Ovary (tissue), 7 donors: ENCODE measurements at regions not wholly inside any gene's neighbourhood (a gene's known extent, or its start where the extent isn't known, plus 50 kb on each side); places are given as distances from the start of the nearest gene placed in this dataset.

Experiments used
- DNase-seq, 5 donors: peaks; one replicate each; pipeline ENCODE4 v3.0.0-alpha.2; 2019 to 2020
- H3K27ac ChIP-seq, 2 donors: fragments of 200-600 bp; one replicate each; pipeline versions ENCODE4 v1.5.1 to v1.8.0; 2019 to 2022
- H3K27me3 ChIP-seq: fragments of 200-600 bp; one replicate; pipeline ENCODE4 v1.8.0; 2022
- H3K36me3 ChIP-seq: fragments of 200-600 bp; sonication (generic); one replicate; pipeline ENCODE4 v1.5.1; 2019
- H3K4me1 ChIP-seq: one replicate; pipeline ENCODE4 v1.8.1; 2013; ENCODE audit warnings: mild to moderate bottlenecking, moderate library complexity; ENCODE audit not compliant: insufficient read depth
- H3K4me3 ChIP-seq: fragments of 200-600 bp; sonication (generic); one replicate; pipeline ENCODE4 v1.5.1; 2017
- H3K9me3 ChIP-seq, 2 donors: fragments of 200-600 bp in 1 of 2; sonication (generic) in 1 of 2; one replicate each; pipeline versions ENCODE4 v1.5.1 to v1.8.1; 2013 to 2019; ENCODE audit warnings: mild to moderate bottlenecking in 1 of 2, moderate library complexity in 1 of 2
- CTCF ChIP-seq, 3 donors: fragments of 450-650 bp in 2 of 3; fragments of 200-600 bp in 1 of 3; IDR thresholded peaks; one replicate each; pipeline versions ENCODE4 v1.5.1 to v1.8.0; 2016 to 2022; ENCODE audit warnings: antibody characterized with exemption in 3 of 3, mild to moderate bottlenecking in 1 of 3
- EP300 ChIP-seq: sonication (generic); formaldehyde crosslinking; IDR thresholded peaks from one replicate; pipeline ENCODE4 v1.6.1; 2017; ENCODE audit warnings: antibody characterized with exemption
- POLR2A ChIP-seq: fragments of 450-650 bp; IDR thresholded peaks from one replicate; pipeline ENCODE4 v1.6.1; 2017; ENCODE audit warnings: antibody characterized with exemption, mild to moderate bottlenecking, moderate library complexity
- WGBS, 3 donors: extraction: QIAGEN DNeasy Blood & Tissue Kit in 1 of 3; methylation state at CpG; one replicate each; pipeline versions ENCODE4 v1.1.5 to v1.1.7; 2013 to 2017; 5-methylcytosine and 5-hydroxymethylcytosine counted together
- intact Hi-C, 4 donors: fragments of 100-400 bp; cut with DNase I; formaldehyde crosslinking; loops; one replicate each; pipeline versions ENCODE4 v1.11.0 to v1.15.1; 2022 to 2023
- donor health status: DM: no; HTN: no; CAD: no; lungs with moderate emphysema.
- donor health status: DM: no; HTN: no; CAD: no.
- donor health status: Bipolar disorder and iron deficiency.
- donor health status: DM: no; HTN: no; CAD: no.
- donor health status: DM: yes; HTN: yes; CAD: no.

- TF ChIP-seq CTCF (IDR thresholded peaks at IDR 0.05) (no peak), EP300 (no peak), POLR2A (no peak)
- intact Hi-C loops: no loop called here
- 75 to 91% (median 77%) methylated on average over 1 of the region's 1 CpG for WGBS, 3 donors
- H3K4me1 ChIP-seq: peaks cover 8% of the 10 kb centered on the region
- no peak overlapping the region for H3K27ac ChIP-seq
- no peaks in the 10 kb centered on the region for H3K27me3 ChIP-seq
- H3K4me3 ChIP-seq: no peak overlapping the region
- H3K9me3 ChIP-seq: no peaks in the 10 kb centered on the region
- no peak for DNase-seq
- H3K36me3 ChIP-seq: no peaks in the 10 kb centered on the region
Measured at GRCh38 chr10:36493516-36493880, 631.9 kb upstream of the ANKRD30A start.

- H3K4me1 ChIP-seq: peaks cover 8% of the 10 kb centered on the region
- no peak for DNase-seq
- intact Hi-C loops: no loop called here
- no peaks in the 10 kb centered on the region for H3K27me3 ChIP-seq
- H3K4me3 ChIP-seq: no peak overlapping the region
- no peaks in the 10 kb centered on the region for H3K36me3 ChIP-seq
- TF ChIP-seq POLR2A: no peak
- TF ChIP-seq EP300: no peak
- no peak for TF ChIP-seq CTCF (IDR thresholded peaks at IDR 0.05)
- 55 to 65% (median 61%) methylated on average over 4 of the region's 4 CpGs for WGBS, 3 donors
- no peak overlapping the region for H3K27ac ChIP-seq
- no peaks in the 10 kb centered on the region for H3K9me3 ChIP-seq
Measured at GRCh38 chr10:36492590-36493515, 632.5 kb upstream of the ANKRD30A start.

GRCh38 chr10:36491926-36492325 lies 633.5 kb upstream of the ANKRD30A start:
- 82 to 96% (median 88%) methylated on average over 1 of the region's 1 CpG for WGBS, 3 donors
- Histone ChIP-seq H3K27ac (no peak overlapping the region), H3K4me1 (peaks cover 8% of the 10 kb centered on the region)

GRCh38 chr10:36489611-36490228 lies 635.7 kb upstream of the ANKRD30A start:
- intact Hi-C loops: no loop called here
- Histone ChIP-seq H3K27ac (no peak overlapping the region), H3K4me3 (no peak overlapping the region), H3K4me1 (peaks cover 8% of the 10 kb centered on the region), H3K36me3 (no peaks in the 10 kb centered on the region), H3K27me3 (no peaks in the 10 kb centered on the region), H3K9me3 (no peaks in the 10 kb centered on the region)
- TF ChIP-seq EP300 (no peak), CTCF (IDR thresholded peaks at IDR 0.05) (no peak), POLR2A (no peak)
- 25 to 36% (median 29%) methylated on average over 5 of the region's 5 CpGs for WGBS, 3 donors
- DNase-seq: no peak

More at GRCh38 chr10:36491926-36492325, 633.5 kb upstream of the ANKRD30A start:
- H3K9me3 ChIP-seq: no peaks in the 10 kb centered on the region
- TF ChIP-seq CTCF (IDR thresholded peaks at IDR 0.05) (no peak), EP300 (no peak), POLR2A (no peak)
- intact Hi-C loops: no loop called here
- H3K27me3 ChIP-seq: no peaks in the 10 kb centered on the region
- H3K36me3 ChIP-seq: no peaks in the 10 kb centered on the region
- H3K4me3 ChIP-seq: no peak overlapping the region
- DNase-seq: no peak
